ENCODE measurements at regions not wholly inside any gene's neighbourhood (a gene's known extent, or its start where the extent isn't known, plus 50 kb on each side); places are given as distances from the start of the nearest gene placed in this dataset.

- no peak for DNase-seq (ENCODE audit: low read depth in 1 of 2, low spot score in 1 of 2)
Measured at GRCh38 chr6:122141246-122141645, 258.2 kb upstream of the HSF2 start.

DNA sequence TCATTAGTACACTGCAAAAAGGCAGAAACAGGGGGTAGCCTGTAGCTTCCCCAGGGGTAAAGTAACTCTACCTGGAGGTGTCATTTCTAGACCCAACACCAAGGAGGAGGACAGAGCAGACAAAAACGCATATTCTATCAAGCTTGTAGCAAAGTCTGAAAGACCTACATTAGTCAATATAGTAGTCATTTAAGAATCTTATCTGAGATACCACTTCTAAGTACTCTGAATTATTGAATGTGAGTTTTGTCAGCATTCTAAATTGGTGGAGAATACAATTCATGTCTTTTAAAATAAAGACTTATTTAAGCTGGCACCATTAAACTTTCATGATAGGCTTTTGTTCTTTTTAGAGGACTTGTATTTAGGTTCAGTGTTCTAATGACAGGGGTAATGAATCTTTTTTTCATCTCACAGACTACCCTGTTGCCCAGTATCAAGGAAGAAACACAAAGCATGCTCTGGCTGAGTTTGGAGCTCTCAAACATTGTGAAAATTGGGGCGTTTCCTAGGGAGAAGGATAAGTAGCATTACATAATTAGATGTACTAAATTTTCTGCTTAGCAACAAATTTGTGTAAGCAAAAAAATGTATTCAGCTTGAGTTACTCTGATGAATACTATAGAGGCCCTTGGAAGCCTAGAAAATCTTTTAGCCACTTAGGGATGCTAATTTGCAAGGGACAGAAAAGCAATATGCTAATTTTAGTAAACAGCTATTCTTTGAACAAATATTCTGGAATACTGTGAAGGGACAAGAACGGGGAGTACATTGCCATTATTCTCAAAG, 255.4 kb upstream of the HSF2 start:
- Histone ChIP-seq H3K4me3 (replicated peaks; ENCODE audit: insufficient read depth, low read length) (no peak overlapping the region), H3K27ac (replicated peaks) (no peak overlapping the region), H3K27me3 (ENCODE audit: insufficient read depth, poor library complexity, severe bottlenecking) (no peaks in the 10 kb centered on the region)
- TF ChIP-seq SPI1 (IDR thresholded peaks at IDR 0.05; ENCODE audit: borderline replicate concordance, low read depth), result no peak
- TF ChIP-seq, protein P1, sequence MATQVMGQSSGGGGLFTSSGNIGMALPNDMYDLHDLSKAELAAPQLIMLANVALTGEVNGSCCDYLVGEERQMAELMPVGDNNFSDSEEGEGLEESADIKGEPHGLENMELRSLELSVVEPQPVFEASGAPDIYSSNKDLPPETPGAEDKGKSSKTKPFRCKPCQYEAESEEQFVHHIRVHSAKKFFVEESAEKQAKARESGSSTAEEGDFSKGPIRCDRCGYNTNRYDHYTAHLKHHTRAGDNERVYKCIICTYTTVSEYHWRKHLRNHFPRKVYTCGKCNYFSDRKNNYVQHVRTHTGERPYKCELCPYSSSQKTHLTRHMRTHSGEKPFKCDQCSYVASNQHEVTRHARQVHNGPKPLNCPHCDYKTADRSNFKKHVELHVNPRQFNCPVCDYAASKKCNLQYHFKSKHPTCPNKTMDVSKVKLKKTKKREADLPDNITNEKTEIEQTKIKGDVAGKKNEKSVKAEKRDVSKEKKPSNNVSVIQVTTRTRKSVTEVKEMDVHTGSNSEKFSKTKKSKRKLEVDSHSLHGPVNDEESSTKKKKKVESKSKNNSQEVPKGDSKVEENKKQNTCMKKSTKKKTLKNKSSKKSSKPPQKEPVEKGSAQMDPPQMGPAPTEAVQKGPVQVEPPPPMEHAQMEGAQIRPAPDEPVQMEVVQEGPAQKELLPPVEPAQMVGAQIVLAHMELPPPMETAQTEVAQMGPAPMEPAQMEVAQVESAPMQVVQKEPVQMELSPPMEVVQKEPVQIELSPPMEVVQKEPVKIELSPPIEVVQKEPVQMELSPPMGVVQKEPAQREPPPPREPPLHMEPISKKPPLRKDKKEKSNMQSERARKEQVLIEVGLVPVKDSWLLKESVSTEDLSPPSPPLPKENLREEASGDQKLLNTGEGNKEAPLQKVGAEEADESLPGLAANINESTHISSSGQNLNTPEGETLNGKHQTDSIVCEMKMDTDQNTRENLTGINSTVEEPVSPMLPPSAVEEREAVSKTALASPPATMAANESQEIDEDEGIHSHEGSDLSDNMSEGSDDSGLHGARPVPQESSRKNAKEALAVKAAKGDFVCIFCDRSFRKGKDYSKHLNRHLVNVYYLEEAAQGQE (IDR thresholded peaks at IDR 0.05; ENCODE audit: insufficient replicate concordance, low read depth), result no peak
- no peak for TF ChIP-seq POLR2AphosphoS5 (IDR thresholded peaks at IDR 0.05; ENCODE audit: low read depth)
- no peak for TF ChIP-seq CTCF (IDR thresholded peaks at IDR 0.05; ENCODE audit: insufficient read depth, low read length)
- TF ChIP-seq GABPA (IDR thresholded peaks at IDR 0.05; ENCODE audit: low read depth), result no peak
- DNase-seq (ENCODE audit: low read depth in 1 of 2, low spot score in 1 of 2), result no peak

More at GRCh38 chr6:122141246-122141645, 258.2 kb upstream of the HSF2 start:
- Histone ChIP-seq H3K27ac (replicated peaks) (no peak overlapping the region), H3K4me3 (replicated peaks; ENCODE audit: insufficient read depth, low read length) (no peak overlapping the region), H3K27me3 (ENCODE audit: insufficient read depth, poor library complexity, severe bottlenecking) (no peaks in the 10 kb centered on the region)
- TF ChIP-seq GABPA (IDR thresholded peaks at IDR 0.05; ENCODE audit: low read depth) (no peak), POLR2AphosphoS5 (IDR thresholded peaks at IDR 0.05; ENCODE audit: low read depth) (no peak), SPI1 (IDR thresholded peaks at IDR 0.05; ENCODE audit: borderline replicate concordance, low read depth) (no peak), CTCF (IDR thresholded peaks at IDR 0.05; ENCODE audit: insufficient read depth, low read length) (no peak)
- TF ChIP-seq, protein P1 (IDR thresholded peaks at IDR 0.05; ENCODE audit: insufficient replicate concordance, low read depth), result no peak

DNA sequence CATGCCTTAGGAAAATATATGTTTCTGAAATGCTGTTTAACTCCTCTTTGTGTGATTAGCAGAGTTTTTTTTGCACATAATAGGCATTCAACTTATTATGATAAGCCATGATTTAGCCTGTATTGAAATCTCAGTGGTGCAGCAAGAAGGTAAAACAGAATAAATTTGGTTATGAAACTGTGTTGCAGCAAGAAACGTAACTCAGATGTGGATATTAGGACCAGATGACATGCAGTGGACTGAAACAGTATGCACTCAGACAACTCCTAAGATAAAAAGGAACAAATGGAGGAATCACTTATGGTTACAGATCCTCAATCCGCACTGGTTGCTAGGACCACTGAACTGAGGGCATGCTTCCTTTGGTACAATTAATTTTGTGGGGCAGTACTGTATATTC, 254.2 kb upstream of the HSF2 start:
- TF ChIP-seq GABPA (IDR thresholded peaks at IDR 0.05; ENCODE audit: low read depth) (no peak), CTCF (IDR thresholded peaks at IDR 0.05; ENCODE audit: insufficient read depth, low read length) (no peak), POLR2AphosphoS5 (IDR thresholded peaks at IDR 0.05; ENCODE audit: low read depth) (no peak), SPI1 (IDR thresholded peaks at IDR 0.05; ENCODE audit: borderline replicate concordance, low read depth) (no peak)
- TF ChIP-seq, protein P1 (IDR thresholded peaks at IDR 0.05; ENCODE audit: insufficient replicate concordance, low read depth), result no peak
- no peak for DNase-seq (ENCODE audit: low read depth in 1 of 2, low spot score in 1 of 2)
- H3K27me3 ChIP-seq (ENCODE audit: insufficient read depth, poor library complexity, severe bottlenecking), result no peaks in the 10 kb centered on the region

More for the DNA sequence above, 254.2 kb upstream of the HSF2 start:
- no peak overlapping the region for H3K27ac ChIP-seq (replicated peaks)
- H3K4me3 ChIP-seq (replicated peaks; ENCODE audit: insufficient read depth, low read length), result no peak overlapping the region
